ENCODE measurements at regions not wholly inside any gene's neighbourhood (a gene's known extent, or its start where the extent isn't known, plus 50 kb on each side); places are given as distances from the start of the nearest gene placed in this dataset.

DNA sequence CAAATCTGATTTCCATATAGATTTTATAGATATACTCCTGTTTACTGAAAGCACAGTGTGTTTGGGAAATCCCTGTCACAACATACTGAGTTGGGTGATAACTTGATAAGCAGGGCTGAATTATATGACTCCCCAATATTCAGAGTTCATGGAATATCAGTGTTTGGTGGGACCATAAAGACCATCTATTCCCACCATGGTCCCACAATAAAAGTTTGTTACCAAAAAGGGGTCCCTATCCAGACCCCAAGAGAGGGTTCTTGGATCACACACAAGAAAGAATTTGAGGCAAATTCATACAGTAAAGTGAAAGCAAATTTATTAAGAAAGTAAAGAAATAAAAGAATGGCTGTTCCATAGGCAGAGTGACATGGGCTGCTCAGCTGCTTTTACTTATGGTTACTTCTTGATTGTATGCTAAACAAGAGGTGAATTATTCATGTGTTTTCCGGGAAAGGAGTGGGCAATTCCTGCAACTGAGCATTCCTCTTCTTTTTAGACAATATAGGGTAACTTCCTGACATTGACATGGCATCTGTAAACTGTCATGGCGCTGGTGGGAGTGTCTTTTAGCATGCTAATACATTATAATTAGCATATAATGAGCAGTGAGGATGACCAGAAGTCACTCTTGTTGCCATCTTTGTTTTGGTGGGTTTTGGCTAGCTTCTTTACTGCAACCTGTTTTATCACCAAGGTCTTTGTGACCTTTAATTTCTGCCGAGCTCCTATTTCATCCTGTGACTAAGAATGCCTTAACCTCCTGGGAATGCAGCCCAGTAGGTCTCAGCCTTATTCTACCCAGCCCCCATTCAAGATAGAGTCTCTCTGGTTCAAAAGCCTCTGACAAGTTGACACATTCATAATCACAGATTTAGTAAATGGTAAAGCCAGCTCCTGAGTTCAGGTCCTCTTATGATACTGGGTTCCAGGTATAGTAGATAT, 240.6 kb upstream of the PDGFD start:
- TF ChIP-seq, protein P1, sequence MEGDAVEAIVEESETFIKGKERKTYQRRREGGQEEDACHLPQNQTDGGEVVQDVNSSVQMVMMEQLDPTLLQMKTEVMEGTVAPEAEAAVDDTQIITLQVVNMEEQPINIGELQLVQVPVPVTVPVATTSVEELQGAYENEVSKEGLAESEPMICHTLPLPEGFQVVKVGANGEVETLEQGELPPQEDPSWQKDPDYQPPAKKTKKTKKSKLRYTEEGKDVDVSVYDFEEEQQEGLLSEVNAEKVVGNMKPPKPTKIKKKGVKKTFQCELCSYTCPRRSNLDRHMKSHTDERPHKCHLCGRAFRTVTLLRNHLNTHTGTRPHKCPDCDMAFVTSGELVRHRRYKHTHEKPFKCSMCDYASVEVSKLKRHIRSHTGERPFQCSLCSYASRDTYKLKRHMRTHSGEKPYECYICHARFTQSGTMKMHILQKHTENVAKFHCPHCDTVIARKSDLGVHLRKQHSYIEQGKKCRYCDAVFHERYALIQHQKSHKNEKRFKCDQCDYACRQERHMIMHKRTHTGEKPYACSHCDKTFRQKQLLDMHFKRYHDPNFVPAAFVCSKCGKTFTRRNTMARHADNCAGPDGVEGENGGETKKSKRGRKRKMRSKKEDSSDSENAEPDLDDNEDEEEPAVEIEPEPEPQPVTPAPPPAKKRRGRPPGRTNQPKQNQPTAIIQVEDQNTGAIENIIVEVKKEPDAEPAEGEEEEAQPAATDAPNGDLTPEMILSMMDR (IDR thresholded peaks at IDR 0.05): no peak
- no peak for TF ChIP-seq POLR2A (IDR thresholded peaks at IDR 0.05)
